ENCODE measurements at regions not wholly inside any gene's neighbourhood (a gene's known extent, or its start where the extent isn't known, plus 50 kb on each side); places are given as distances from the start of the nearest gene placed in this dataset.
"Not testable (repeated sequence)": the region's sequence is repeated elsewhere in the genome, so short reads cannot be mapped to it uniquely, and the experiment has no call there.

DNA sequence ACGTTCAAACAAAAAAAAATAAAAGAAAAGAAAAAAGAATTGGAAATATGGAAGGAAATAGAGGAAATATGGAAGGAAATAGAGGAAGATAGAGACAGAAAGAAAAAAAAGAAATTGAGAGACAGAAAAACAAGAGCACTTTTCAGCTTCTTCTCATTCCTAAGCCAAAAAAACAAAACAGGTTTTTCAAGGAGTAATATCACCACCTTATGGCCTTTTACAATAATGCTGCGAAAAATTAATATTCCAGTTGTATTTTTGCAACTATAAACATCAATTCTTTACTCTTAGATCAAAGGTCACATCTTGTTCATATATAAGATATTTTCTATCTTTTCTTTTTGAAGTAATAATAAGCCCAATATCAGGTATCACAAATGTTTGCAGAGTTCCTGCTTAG is 328.3 kb downstream of the FAT3 start:
- no peak for DNase-seq

DNA sequence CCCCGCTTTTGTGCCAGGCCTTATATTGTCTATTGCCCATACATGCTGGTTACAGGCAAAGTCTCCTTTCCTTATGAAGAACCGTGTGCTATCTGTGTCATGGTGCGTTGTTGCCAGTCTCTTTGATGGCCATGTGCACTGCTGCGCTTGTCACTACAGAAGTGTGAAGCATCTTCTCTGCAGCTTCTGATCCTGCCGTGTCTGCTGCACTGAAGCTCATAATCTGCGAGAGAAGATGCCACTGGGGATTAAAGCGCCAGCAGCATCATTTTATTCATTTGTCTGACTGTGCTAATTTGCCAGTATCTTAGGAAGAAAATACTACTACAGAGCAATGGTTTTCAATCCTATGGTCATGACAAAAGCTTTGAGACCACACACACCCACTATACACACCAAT is 330.1 kb downstream of the FAT3 start:
- DNase-seq, result no peak

DNA sequence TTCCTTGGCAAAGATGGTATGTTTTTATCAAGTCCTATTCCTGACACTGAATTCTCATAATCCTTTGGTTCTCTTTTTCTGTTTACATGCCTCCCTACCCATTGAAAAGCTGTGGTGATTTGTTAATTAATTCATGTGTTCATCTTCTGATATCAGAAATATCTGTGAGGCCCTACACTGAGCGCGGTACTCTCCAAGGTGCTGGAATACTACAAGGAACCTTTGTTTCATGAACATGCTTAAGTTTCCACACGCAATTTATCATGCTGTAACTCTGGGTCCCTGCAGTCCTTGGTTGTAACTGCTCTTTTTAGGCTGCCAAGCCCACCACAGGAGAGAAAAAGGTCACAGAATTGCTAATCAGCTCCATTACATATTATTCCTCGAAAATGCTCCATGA is 331.8 kb downstream of the FAT3 start:
- no peak for DNase-seq

DNA sequence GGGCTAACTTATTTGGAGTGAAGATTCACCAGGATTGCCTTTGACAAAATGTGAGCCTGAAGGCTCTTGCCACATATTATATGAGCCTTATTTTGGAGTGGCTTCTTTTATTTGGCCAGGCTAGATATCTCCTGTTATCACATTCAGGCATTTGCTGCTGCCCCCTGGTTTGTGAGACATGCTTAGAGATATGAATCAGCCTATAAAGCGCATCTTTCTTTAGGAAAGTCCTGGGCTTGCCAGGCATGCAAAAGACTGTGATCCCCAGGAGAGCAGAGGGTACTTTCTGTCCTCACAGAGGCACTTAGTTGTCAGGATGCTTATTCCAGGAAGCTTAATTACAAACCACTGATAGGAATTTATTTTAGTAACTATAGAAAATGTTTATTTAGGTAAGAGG is 333.3 kb downstream of the FAT3 start:
- no peak for DNase-seq

DNA sequence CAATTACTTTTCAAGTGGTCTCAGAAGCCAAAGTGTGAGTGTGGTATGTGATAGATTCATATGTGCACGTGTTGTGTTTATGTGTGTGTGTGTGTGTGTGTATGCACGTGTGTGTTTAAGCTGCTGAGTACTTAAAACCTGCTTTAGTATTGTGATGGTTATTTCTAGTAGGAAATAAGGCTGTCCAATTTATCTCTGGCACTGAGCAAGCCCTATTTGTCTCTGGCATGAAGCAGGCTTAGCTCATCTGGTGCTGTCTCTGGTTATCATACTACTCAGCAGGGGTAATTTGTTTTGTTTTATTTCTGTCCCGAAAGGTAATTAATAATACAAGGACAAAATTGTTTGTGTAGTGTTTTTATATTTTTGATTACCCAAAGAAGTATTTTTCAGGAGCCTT is 333.7 kb downstream of the FAT3 start:
- DNase-seq, result no peak

DNA sequence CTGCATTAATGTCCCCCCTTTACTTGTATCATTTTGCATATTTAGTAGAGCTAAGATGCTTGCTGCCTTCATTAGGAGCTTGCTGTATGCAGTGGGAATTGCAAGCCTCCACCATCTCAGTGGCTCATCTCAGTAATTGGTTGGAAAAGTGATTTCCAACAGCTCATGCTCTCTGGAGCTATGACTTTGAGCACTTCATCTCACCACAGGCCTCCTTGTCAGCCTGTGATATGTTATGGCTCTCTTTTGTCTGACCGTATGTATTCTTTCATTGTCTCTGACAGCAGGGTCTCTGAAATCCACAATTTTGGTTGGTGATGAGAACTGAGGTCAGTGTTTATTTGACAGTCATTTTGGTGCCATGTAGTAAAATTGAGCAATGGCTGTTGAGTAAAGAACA is 345.1 kb downstream of the FAT3 start:
- DNase-seq, result no peak

DNA sequence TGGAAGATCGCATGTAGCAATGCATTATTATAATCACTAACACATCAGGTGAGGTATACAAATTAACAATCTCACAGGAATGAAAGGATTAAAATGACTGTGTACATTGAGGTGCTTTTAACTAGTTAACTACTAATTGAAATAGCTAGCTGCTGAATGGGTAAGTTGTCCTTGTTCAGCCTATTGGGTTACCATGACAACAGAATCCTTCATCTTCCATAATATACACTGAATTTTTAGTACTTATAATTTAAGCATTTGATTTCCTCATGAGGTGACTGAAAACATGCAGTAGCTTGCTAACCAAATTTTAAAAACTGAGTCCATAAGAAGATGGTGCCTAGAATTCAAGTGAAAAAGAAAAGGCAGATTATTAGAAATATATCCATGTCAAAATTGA is 347.9 kb downstream of the FAT3 start:
- DNase-seq, result no peak

DNA sequence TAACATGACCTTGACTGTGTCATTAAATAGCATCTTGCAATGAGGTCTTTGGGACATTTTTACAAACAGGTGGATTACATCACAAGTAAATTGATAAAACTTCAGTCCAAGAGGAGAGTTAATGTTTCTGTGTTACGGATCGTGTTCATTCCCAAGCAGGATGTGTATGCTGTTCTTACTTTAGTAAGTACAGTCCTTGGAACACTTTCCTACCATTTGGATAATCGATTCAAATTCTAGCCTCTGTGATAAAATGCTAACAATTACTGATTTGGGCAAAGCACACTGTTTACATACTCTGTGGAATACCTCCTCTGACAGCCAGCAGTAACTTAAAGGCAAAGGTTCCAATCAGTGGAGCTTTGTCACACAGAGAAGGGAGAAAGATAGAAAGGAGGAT is 351.7 kb downstream of the FAT3 start:
- no peak for DNase-seq

DNA sequence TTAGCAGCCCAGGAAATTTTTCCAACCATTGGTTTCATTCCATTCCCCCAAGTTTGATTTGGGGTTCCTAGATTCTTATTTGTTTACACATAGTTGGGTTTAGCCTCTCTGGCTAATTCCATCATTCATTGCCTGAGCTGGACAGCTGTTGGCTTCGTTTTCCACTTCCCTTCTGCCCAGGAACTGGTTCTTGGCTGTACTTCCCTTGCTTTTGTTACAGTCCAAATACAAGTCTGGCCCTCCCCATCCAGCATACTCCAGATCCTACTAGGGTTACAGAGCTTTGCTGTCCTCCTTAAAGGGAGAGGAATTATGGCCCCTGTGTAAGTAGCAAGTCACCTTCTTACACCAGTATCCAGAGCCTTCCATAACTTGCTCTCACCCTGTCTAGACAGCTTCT is 356.3 kb downstream of the FAT3 start:
- DNase-seq, result no peak

DNA sequence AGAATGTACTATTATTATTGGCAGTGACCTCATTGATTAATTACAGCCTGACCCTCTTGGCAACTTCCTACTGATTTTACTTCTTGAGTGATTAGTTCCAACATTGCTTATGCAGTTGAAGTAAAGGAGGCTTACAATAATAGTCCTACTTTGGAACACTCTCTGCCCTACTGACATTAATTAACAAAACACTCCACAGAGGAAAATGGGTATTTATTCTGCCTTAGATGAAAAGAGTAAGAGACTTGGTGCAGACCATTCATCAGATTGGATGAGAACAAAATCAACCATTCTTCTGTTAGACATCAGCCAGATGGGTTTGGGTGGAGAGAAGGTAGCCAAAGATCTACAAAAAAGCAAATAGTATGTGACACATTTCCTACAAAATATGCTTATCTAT is 363.8 kb downstream of the FAT3 start:
- DNase-seq, result no peak

DNA sequence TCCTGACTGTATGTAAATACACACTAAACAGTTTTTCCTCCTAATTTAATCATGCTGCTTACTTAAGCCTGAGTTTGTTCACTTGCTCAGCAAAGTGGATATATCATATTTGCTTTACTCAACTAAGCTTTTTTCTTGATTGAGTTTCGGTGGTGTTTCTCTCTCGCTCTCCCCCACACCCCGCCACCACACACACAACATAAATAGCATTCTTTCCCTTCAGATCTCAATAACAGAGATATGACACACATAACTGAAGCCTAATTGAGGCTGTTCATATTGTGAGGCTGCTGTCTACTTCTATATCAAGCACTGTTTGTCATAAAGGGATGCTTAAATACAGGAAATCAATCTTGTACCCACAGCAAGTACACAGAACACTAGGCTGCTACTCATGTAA is 364.9 kb downstream of the FAT3 start:
- DNase-seq, result no peak

DNA sequence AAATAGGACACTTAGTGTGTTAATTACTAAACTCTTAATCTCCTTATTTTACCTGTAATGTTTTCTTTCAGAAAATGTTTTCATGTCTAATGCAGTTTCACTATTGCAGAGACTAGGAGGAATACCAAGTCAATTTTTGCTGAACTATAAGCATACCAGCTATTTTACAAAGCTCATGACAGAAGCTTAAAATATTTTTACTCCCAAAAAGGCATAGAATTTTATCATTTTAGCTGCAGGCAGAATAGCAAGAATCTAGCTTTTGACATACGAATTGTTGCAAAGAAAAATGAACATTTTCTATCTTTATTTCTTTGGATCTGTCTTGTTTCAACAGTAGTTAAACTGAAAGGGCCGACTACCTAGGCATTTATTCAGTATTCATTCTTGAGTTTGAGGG is 366.9 kb downstream of the FAT3 start:
- no peak for DNase-seq

DNA sequence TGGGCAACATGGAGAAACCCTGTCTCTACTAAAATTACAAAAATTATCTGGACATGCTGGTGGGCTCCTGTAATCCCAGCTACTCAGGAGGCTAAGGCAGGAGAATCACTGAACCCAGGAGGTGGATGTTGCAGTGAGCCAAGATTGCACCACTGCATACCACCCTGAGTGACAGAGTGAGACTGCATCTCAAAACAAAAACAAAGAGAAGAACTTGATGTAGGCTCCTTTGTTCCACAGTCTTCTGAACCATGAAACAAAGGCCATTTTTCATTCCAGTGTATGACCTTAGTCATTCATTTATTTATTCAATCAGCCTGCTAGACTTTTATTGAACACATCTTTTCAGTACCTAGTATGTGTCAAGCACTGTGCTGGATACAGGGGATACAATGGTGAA is 369.6 kb downstream of the FAT3 start:
- no peak for DNase-seq

DNA sequence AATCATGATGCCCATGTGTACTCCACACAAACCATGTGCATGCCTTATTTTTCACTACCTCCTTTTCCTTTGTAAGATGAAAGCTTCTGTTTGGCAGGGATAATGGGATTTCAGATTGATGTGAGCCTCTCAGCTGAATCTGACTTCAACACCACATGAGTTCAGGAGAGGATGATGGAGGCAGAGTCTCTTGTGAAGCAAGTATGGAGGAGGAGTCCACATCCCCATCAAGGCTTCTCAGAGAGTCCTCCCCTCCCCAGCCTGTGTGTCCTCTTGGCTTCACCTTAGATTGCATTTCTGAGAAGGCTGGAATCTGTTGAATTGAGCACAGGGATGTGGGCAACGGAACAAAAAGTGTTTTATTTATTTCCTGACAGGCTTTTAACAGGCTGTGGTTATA is 370.4 kb downstream of the FAT3 start:
- DNase-seq, result no peak

DNA sequence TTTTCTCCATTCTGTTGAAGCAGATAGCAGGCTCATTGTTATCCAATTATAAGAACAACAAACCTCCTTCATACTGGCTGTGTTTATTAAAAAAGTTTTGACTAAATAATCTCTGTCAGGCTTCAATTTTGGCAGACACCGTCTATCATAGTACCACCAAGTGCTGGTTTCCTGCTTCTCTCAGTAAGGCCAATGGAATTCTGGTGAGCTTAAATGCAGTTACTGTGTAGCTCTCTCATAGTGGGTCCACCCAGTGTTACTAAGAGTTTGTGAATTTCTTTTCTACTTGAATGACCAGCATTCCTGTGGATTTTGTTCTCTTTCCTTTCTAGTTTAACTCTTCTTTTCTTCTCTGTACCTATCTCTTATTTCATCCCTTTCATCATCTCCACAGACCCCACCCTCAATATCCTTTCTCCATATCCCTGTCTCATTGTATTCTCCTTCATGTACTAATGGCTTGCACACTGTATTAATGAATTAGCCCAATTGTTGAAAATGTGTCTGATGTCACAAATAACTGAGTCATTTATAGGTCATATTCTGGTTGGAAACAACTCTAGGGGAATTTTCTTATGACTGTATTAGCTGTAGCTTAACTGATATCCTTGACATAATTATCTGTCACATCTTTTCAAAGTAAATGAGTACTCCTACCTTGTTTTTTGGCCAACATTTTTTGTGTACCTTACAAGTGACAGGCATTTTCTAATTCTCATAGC is 372.1 kb downstream of the FAT3 start:
- no peak for DNase-seq

DNA sequence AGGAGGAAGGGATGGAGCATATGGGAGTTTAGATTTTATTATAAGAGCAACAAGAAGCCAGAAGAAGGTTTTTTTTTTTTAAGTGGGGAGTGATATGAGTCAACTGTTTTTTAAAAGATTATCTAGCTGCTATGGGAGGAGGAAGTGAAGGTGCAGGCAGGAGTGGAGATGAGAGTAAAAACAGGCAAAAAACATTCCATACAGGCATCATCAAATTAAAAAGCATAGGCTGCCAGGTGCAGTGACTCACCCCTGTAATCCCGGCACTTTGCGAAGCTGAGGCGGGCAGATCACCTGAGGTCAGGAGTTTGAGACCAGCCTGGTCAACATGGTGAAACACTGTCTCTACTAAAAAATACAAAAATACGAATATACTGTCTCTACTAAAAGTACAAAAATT is 368.4 kb upstream of the MTNR1B start:
- DNase-seq, result no peak

DNA sequence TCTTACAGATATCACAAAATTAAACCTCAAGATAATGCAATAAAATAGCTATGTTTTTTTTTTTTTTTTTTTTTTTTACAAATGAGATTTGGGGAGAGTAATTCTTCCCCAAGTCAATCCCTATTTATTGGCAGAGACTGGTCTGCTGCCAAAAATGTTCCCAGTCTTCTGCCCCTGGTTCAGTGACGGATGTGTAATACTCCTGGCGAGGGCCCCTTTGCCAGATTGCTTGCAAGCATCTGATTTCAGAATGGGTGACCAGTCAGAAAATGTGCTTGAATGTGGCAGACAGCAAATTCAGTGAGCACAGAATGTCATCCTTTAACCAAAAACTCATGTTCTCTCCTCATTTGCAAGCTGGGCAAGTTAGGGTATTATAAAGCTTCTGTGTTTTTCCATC is 363.8 kb upstream of the MTNR1B start:
- no peak for DNase-seq

DNA sequence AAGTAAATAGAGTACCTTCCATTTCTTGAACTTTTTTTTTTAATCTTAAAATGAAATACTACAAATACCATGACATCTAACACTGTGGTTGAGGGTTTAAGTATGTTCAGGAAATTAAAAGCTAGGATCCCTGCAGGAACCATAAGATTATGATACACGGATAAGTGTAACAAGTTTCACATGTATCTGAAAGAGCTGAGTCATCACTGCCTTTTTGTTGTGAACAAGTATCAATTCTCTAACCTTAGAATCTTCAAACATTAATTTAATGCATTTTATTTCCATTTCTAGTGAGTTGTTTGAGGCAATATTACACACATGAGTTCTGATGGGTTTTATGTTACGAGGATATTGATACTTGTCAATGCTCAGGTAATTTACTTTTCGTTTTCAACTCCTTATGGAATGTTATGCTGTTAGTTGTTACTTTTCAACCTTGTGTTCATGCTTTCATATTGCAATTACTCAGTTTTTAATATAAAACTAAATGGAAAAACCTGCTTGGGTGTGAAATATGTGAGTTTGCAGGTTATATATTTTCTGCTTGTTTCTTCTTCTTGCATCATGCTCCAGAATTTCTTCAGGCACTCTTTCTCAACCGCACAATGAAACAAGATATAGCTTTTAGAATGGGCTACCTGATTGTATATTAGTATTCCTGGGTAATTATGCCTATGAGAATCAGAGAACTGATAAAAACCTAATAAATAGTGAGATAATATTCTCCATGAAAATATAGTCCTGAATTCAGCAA is 361.3 kb upstream of the MTNR1B start:
- no peak for DNase-seq

DNA sequence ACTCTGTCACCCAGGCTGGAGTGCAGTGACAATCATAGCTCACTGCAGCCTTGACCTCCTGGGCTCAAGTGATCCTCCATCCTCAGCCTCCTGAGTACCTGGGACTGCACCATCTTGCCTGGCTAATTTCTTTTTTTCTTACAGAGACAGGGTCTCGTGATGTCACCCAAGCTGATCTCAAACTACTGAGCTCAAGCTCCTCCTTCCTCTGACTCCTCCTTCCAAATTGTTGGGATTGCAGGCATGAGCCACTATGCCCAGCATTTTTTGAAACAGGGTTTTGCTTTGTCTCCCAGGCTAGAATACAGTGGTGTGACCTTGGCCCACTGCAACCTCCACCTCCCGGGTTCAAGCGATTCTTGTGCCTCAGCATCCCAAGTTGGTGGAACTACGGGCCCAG is 358.3 kb upstream of the MTNR1B start:
- DNase-seq, result no peak

DNA sequence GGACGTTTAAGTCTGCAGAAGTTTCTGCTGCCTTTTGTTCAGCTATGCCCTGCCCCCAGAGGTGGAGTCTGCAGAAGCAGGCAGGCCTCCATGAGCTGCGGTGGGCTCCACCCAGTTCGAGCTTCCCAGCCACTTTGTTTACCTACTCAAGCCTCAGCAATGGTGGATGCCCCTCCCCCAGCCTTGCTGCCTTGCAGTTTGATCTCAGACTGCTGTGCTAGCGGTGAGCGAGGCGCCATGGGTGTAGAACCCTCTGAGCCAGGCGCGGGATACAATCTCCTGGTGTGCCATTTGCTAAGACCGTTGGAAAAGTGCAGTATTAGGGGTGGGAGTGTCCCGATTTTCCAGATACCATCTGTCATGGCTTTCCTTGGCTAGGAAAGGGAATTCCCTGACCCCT is 351.4 kb upstream of the MTNR1B start:
- not testable (repeated sequence) for DNase-seq

DNA sequence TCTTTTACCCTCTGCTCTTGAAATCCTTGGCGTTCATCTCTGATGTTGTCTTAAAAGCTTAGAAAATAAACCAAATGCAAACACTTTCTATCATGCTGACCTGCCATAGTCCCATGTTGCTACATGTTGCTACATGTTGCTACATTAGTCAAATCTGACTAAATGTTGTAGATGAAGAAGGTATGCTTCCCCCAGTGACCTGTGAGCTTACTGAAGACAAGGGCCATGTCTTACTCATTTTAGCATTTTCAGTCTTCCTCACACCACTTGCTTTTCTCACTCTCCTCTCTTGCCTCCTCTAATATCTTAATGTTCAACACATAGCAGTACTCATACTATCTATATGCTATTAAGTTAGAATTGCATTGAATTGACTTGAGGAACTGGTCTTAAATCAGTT is 346.4 kb upstream of the MTNR1B start:
- no peak for DNase-seq

DNA sequence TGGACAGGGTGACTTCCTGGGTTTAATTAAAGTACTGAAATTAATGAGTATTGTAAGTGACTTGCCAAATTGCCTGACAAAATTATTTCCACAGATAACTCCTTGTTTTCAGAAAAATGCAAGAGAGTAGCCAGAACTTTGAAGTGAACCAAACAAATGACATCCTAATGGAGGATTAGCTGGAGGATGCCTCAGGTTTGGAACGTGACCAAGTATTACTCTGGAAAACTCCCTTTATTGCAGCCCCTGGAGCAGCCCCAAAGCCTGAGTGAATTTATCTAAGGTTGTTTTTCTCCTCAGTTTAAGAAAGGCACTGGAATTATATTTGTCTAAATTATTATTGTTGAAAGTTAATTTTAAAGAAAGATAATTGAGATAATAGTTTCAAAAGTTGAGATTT is 343.6 kb upstream of the MTNR1B start:
- no peak for DNase-seq

DNA sequence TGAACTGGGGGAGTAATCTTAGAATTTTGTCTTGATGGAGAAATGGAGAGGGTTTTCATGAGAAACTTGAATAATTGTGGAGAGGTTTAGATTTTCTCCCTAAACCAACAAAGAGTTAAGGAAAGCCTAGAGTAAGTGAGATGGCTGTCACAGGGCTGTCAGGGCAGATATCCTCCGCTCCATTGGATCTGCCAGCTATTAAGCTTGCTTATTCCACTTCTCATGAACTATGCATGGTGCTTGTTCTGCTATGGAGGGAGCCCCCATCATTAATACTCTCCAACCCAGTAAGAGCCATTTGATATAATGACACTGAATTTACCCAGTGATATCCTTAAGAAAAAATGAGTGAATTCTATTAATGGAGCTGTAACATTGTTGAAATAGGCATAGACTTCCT is 342.8 kb upstream of the MTNR1B start:
- no peak for DNase-seq

DNA sequence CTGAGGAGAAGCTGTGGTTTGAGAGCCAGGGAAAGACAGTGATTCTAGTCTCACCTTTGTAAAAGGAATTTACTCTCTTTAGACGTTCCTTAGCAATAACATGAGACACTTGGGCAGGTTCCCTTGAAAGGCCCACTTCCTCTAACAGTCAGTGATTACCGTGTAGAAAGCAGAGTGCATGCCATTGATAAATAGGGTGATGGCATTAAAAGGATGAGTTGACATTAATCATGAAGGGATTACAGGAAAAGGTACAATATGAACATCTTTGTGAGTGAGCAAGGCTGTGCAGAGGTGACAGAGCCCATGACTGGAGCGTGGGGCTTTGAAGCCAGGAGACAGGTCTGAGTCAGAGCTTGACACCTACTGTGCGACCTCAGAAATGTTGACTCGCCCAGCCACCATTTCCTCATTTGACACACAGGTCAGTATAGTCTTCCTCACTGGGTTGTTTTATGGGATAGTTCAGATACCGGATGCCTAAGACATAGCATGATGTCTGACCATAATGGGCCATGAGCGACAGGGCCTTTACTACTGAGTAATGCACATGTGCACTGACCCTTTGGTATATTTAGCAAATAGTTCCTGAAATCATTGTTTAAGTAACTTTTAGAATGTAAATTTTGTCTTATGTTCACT is 341.7 kb upstream of the MTNR1B start:
- no peak for DNase-seq

Measured in stimulated activated CD4-positive, alpha-beta T cell treated with anti-CD3 and anti-CD28 coated beads, Interleukin-2, amount 100 ng/mL, for 48 hours (primary cell).